Adrenal gland (tissue), 5 donors: ENCODE measurements at regions not wholly inside any gene's neighbourhood (a gene's known extent, or its start where the extent isn't known, plus 50 kb on each side); places are given as distances from the start of the nearest gene placed in this dataset.

Experiments used
- POLR2A ChIP-seq, 2 donors: fragments of 450-650 bp; IDR thresholded peaks; one replicate each; pipeline ENCODE4 v1.6.1; 2017; ENCODE audit warnings: antibody characterized with exemption in 2 of 2, mild to moderate bottlenecking in 2 of 2, moderate library complexity in 1 of 2
- TF ChIP-seq, protein P1 (sequence below), 6 experiments: fragments of 450-650 bp in 4 of 6; fragments of 200-600 bp in 2 of 6; sonication (generic) in 1 of 6; IDR thresholded peaks; 1 replicate in 5 of 6; 2 replicates in 1 of 6; pipeline versions ENCODE4 v1.5.1 to v1.8.0; 2016 to 2021; ENCODE audit warnings: antibody characterized with exemption in 6 of 6, mild to moderate bottlenecking in 2 of 6, moderate library complexity in 1 of 6
- donor health status: DM: no; HTN: no; CAD: no.

DNA sequence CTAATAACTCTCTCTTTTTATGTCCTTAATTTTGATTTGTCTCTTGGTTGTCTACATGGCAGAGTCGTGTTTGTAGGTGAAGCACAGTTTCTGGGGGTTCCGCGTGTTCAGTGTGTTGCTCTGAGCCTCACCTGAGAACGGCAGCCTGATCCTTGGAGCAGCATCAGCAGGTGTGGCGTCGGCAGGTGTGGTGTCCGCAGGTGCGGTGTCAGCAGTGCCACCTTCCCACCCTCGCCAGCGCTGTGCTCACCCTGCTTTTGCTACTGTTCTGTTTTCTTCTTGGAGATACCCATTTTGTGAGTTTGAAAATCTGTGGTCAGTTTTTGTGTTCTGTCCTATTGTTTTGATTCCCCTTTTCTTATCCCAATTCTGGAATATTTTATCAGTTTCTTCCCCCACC is 406.6 kb downstream of the GLRX3 start:
- TF ChIP-seq, protein P1, sequence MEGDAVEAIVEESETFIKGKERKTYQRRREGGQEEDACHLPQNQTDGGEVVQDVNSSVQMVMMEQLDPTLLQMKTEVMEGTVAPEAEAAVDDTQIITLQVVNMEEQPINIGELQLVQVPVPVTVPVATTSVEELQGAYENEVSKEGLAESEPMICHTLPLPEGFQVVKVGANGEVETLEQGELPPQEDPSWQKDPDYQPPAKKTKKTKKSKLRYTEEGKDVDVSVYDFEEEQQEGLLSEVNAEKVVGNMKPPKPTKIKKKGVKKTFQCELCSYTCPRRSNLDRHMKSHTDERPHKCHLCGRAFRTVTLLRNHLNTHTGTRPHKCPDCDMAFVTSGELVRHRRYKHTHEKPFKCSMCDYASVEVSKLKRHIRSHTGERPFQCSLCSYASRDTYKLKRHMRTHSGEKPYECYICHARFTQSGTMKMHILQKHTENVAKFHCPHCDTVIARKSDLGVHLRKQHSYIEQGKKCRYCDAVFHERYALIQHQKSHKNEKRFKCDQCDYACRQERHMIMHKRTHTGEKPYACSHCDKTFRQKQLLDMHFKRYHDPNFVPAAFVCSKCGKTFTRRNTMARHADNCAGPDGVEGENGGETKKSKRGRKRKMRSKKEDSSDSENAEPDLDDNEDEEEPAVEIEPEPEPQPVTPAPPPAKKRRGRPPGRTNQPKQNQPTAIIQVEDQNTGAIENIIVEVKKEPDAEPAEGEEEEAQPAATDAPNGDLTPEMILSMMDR (IDR thresholded peaks at IDR 0.05): no peak
- no peak for TF ChIP-seq POLR2A (IDR thresholded peaks at IDR 0.05)
